ENCODE measurements at regions not wholly inside any gene's neighbourhood (a gene's known extent, or its start where the extent isn't known, plus 50 kb on each side); places are given as distances from the start of the nearest gene placed in this dataset.

DNA sequence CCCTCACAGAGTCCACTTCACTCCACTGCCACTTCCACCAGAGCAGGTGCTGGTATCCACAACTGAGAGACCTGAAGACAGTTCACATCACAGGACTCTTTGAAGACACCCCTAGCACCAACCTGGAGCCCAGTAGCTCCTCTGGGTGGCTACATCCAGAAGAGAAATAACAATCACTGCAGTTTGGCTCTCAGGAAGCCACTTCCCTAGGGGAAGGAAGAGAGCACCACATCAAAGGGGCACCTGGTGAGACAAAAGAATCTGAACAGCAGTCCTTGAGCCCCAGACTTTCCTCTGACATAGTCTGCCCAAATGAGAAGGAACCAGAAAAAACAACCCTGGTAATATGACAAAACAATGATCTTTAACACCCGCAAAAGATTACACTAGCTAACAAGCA, 113.2 kb downstream of the TENT5C start:
- H4K20me1 ChIP-seq (replicated peaks; ENCODE audit: insufficient read depth), result no peaks in the 10 kb centered on the region
- H2AFZ ChIP-seq, result no peak overlapping the region
- H3K36me3 ChIP-seq (ENCODE audit: insufficient read depth), result 0 out of 2 replicates have a peak, but pooled peaks cover 8% of the 10 kb centered on the region
- DNase-seq (ENCODE audit: low spot score) (no peak), ATAC-seq (no peak)
- H3K4me3 ChIP-seq, result no peak overlapping the region
- no peak overlapping the region for H3K4me3 Mint-ChIP-seq
- no peak overlapping the region for H3K27ac Mint-ChIP-seq
- no peak overlapping the region for H3K4me2 ChIP-seq
- H3K36me3 Mint-ChIP-seq (ENCODE audit: low read depth), result peaks cover 48% of the 10 kb centered on the region
- no peaks in the 10 kb centered on the region for H3F3A ChIP-seq (replicated peaks; ENCODE audit: low read depth)
- H3K27me3 ChIP-seq (ENCODE audit: insufficient read depth), result no peaks in the 10 kb centered on the region
- TF ChIP-seq CREB1 (CRISPR knock-in tag; IDR thresholded peaks at IDR 0.05; ENCODE audit: low read depth) (no peak), POLR2AphosphoS5 (IDR thresholded peaks at IDR 0.05; ENCODE audit: low read depth) (no peak), STAT1 (IDR thresholded peaks at IDR 0.05; ENCODE audit: unreplicated experiment) (no peak), EZH2 (IDR thresholded peaks at IDR 0.05; ENCODE audit: low read depth, unreplicated experiment) (no peak), NANOG (IDR thresholded peaks at IDR 0.05; ENCODE audit: borderline replicate concordance) (no peak), ZNF331 (CRISPR knock-in tag; IDR thresholded peaks at IDR 0.05; ENCODE audit: low read depth) (no peak), EZH2phosphoT487 (IDR thresholded peaks at IDR 0.05; ENCODE audit: unreplicated experiment) (no peak), ZNF114 (CRISPR knock-in tag; IDR thresholded peaks at IDR 0.05) (no peak), JUNB (IDR thresholded peaks at IDR 0.05; ENCODE audit: unreplicated experiment) (no peak)
- TF ChIP-seq, protein P1, sequence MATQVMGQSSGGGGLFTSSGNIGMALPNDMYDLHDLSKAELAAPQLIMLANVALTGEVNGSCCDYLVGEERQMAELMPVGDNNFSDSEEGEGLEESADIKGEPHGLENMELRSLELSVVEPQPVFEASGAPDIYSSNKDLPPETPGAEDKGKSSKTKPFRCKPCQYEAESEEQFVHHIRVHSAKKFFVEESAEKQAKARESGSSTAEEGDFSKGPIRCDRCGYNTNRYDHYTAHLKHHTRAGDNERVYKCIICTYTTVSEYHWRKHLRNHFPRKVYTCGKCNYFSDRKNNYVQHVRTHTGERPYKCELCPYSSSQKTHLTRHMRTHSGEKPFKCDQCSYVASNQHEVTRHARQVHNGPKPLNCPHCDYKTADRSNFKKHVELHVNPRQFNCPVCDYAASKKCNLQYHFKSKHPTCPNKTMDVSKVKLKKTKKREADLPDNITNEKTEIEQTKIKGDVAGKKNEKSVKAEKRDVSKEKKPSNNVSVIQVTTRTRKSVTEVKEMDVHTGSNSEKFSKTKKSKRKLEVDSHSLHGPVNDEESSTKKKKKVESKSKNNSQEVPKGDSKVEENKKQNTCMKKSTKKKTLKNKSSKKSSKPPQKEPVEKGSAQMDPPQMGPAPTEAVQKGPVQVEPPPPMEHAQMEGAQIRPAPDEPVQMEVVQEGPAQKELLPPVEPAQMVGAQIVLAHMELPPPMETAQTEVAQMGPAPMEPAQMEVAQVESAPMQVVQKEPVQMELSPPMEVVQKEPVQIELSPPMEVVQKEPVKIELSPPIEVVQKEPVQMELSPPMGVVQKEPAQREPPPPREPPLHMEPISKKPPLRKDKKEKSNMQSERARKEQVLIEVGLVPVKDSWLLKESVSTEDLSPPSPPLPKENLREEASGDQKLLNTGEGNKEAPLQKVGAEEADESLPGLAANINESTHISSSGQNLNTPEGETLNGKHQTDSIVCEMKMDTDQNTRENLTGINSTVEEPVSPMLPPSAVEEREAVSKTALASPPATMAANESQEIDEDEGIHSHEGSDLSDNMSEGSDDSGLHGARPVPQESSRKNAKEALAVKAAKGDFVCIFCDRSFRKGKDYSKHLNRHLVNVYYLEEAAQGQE (IDR thresholded peaks at IDR 0.05; ENCODE audit: unreplicated experiment), result no peak
- TF ChIP-seq, protein P2, sequence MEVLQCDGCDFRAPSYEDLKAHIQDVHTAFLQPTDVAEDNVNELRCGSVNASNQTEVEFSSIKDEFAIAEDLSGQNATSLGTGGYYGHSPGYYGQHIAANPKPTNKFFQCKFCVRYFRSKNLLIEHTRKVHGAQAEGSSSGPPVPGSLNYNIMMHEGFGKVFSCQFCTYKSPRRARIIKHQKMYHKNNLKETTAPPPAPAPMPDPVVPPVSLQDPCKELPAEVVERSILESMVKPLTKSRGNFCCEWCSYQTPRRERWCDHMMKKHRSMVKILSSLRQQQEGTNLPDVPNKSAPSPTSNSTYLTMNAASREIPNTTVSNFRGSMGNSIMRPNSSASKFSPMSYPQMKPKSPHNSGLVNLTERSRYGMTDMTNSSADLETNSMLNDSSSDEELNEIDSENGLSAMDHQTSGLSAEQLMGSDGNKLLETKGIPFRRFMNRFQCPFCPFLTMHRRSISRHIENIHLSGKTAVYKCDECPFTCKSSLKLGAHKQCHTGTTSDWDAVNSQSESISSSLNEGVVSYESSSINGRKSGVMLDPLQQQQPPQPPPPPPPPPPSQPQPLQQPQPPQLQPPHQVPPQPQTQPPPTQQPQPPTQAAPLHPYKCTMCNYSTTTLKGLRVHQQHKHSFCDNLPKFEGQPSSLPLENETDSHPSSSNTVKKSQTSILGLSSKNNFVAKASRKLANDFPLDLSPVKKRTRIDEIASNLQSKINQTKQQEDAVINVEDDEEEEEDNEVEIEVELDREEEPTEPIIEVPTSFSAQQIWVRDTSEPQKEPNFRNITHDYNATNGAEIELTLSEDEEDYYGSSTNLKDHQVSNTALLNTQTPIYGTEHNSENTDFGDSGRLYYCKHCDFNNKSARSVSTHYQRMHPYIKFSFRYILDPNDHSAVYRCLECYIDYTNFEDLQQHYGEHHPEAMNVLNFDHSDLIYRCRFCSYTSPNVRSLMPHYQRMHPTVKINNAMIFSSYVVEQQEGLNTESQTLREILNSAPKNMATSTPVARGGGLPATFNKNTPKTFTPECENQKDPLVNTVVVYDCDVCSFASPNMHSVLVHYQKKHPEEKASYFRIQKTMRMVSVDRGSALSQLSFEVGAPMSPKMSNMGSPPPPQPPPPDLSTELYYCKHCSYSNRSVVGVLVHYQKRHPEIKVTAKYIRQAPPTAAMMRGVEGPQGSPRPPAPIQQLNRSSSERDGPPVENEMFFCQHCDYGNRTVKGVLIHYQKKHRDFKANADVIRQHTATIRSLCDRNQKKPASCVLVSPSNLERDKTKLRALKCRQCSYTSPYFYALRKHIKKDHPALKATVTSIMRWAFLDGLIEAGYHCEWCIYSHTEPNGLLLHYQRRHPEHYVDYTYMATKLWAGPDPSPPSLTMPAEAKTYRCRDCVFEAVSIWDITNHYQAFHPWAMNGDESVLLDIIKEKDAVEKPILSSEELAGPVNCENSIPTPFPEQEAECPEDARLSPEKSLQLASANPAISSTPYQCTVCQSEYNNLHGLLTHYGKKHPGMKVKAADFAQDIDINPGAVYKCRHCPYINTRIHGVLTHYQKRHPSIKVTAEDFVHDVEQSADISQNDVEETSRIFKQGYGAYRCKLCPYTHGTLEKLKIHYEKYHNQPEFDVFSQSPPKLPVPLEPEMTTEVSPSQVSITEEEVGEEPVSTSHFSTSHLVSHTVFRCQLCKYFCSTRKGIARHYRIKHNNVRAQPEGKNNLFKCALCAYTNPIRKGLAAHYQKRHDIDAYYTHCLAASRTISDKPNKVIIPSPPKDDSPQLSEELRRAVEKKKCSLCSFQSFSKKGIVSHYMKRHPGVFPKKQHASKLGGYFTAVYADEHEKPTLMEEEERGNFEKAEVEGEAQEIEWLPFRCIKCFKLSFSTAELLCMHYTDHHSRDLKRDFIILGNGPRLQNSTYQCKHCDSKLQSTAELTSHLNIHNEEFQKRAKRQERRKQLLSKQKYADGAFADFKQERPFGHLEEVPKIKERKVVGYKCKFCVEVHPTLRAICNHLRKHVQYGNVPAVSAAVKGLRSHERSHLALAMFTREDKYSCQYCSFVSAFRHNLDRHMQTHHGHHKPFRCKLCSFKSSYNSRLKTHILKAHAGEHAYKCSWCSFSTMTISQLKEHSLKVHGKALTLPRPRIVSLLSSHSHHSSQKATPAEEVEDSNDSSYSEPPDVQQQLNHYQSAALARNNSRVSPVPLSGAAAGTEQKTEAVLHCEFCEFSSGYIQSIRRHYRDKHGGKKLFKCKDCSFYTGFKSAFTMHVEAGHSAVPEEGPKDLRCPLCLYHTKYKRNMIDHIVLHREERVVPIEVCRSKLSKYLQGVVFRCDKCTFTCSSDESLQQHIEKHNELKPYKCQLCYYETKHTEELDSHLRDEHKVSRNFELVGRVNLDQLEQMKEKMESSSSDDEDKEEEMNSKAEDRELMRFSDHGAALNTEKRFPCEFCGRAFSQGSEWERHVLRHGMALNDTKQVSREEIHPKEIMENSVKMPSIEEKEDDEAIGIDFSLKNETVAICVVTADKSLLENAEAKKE (CRISPR knock-in tag; IDR thresholded peaks at IDR 0.05), result no peak
- TF ChIP-seq, protein P3, sequence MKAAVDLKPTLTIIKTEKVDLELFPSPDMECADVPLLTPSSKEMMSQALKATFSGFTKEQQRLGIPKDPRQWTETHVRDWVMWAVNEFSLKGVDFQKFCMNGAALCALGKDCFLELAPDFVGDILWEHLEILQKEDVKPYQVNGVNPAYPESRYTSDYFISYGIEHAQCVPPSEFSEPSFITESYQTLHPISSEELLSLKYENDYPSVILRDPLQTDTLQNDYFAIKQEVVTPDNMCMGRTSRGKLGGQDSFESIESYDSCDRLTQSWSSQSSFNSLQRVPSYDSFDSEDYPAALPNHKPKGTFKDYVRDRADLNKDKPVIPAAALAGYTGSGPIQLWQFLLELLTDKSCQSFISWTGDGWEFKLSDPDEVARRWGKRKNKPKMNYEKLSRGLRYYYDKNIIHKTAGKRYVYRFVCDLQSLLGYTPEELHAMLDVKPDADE (IDR thresholded peaks at IDR 0.05), result no peak
- TF ChIP-seq, protein P4, sequence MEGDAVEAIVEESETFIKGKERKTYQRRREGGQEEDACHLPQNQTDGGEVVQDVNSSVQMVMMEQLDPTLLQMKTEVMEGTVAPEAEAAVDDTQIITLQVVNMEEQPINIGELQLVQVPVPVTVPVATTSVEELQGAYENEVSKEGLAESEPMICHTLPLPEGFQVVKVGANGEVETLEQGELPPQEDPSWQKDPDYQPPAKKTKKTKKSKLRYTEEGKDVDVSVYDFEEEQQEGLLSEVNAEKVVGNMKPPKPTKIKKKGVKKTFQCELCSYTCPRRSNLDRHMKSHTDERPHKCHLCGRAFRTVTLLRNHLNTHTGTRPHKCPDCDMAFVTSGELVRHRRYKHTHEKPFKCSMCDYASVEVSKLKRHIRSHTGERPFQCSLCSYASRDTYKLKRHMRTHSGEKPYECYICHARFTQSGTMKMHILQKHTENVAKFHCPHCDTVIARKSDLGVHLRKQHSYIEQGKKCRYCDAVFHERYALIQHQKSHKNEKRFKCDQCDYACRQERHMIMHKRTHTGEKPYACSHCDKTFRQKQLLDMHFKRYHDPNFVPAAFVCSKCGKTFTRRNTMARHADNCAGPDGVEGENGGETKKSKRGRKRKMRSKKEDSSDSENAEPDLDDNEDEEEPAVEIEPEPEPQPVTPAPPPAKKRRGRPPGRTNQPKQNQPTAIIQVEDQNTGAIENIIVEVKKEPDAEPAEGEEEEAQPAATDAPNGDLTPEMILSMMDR (conservative IDR thresholded peaks at IDR 0.05; ENCODE audit: low read depth in 2 of 2), result no peak
- H3K9me2 ChIP-seq (ENCODE audit: insufficient read depth), result no peaks in the 10 kb centered on the region
- H3K27me3 Mint-ChIP-seq (ENCODE audit: insufficient read depth, low read depth, poor library complexity), result peaks cover 4% of the 10 kb centered on the region
- no peaks in the 10 kb centered on the region for H3K4me1 ChIP-seq (ENCODE audit: insufficient read depth)
- no peak overlapping the region for H3K27ac ChIP-seq (ENCODE audit: low read depth)
- peaks cover 77% of the 10 kb centered on the region for H3K9me3 Mint-ChIP-seq
- no peaks in the 10 kb centered on the region for H3K79me2 ChIP-seq (replicated peaks; ENCODE audit: insufficient read depth)
- H3K4me1 Mint-ChIP-seq, result no peaks in the 10 kb centered on the region

Data from GM23338 (cell line).